Right lobe of liver (tissue), 6 donors: ENCODE measurements at regions not wholly inside any gene's neighbourhood (a gene's known extent, or its start where the extent isn't known, plus 50 kb on each side); places are given as distances from the start of the nearest gene placed in this dataset.

ENCODE experiments used
- ATAC-seq, 4 donors: fragments of 200-7000 bp; cut with Tn5 transposase; one replicate each; pipeline ENCODE4 v1.9.1; 2020; ENCODE audit warnings: mild to moderate bottlenecking in 4 of 4, moderate library complexity in 4 of 4
- DNase-seq, 3 donors: peaks; one replicate each; pipeline ENCODE4 v3.0.0-alpha.2; 2020
- H3K27ac ChIP-seq, 3 donors: fragments of 200-600 bp; one replicate each; pipeline ENCODE4 v1.8.0; 2022
- H3K27me3 ChIP-seq, 2 donors: fragments of 200-600 bp; one replicate each; pipeline ENCODE4 v1.8.0; 2022
- H3K36me3 ChIP-seq, 4 donors: fragments of 200-600 bp; sonication (generic) in 1 of 4; one replicate each; pipeline versions ENCODE4 v1.5.1 to v1.8.0; 2017 to 2022; ENCODE audit warnings: control low read depth in 1 of 4
- H3K4me1 ChIP-seq, 4 donors: fragments of 200-600 bp; sonication (generic) in 1 of 4; one replicate each; pipeline versions ENCODE4 v1.5.1 to v1.8.0; 2017 to 2022; ENCODE audit warnings: control low read depth in 1 of 4
- H3K4me3 ChIP-seq, 3 donors: fragments of 200-600 bp; one replicate each; pipeline ENCODE4 v1.8.0; 2022
- H3K9me3 ChIP-seq, 4 donors: fragments of 200-600 bp; sonication (generic) in 1 of 4; one replicate each; pipeline versions ENCODE4 v1.5.1 to v1.8.0; 2017 to 2022; ENCODE audit warnings: control low read depth in 1 of 4
- POLR2A ChIP-seq: fragments of 450-650 bp; IDR thresholded peaks from one replicate; pipeline ENCODE4 v1.6.1; 2017; ENCODE audit warnings: antibody characterized with exemption, mild to moderate bottlenecking
- WGBS: methylation state at CpG from one replicate; pipeline ENCODE4 v1.1.6; 2018; ENCODE audit warnings: low coverage, low lambda C conversion rate; ENCODE audit not compliant: insufficient coverage; ENCODE audit errors: missing lambda C conversion rate; 5-methylcytosine and 5-hydroxymethylcytosine counted together
- intact Hi-C, 2 donors: fragments of 100-400 bp; cut with DNase I; formaldehyde crosslinking; loops; one replicate each; pipeline versions ENCODE4 v1.11.2 to v1.14.1; 2022
- TF ChIP-seq, protein P1 (sequence below), 4 donors: fragments of 200-600 bp in 3 of 4; fragments of 450-650 bp in 1 of 4; IDR thresholded peaks; one replicate each; pipeline versions ENCODE4 v1.5.1 to v1.8.0; 2016 to 2022; ENCODE audit warnings: antibody characterized with exemption in 4 of 4, mild to moderate bottlenecking in 2 of 4
- donor health status: DM: no; HTN: yes; CAD: no.
- donor health status: DM: no; HTN: no; CAD: no.
- donor health status: DM: no; HTN: no; CAD: no.
- donor health status: DM: no; HTN: yes; CAD: no.
- donor health status: DM: no; HTN: yes; CAD: no.

DNA sequence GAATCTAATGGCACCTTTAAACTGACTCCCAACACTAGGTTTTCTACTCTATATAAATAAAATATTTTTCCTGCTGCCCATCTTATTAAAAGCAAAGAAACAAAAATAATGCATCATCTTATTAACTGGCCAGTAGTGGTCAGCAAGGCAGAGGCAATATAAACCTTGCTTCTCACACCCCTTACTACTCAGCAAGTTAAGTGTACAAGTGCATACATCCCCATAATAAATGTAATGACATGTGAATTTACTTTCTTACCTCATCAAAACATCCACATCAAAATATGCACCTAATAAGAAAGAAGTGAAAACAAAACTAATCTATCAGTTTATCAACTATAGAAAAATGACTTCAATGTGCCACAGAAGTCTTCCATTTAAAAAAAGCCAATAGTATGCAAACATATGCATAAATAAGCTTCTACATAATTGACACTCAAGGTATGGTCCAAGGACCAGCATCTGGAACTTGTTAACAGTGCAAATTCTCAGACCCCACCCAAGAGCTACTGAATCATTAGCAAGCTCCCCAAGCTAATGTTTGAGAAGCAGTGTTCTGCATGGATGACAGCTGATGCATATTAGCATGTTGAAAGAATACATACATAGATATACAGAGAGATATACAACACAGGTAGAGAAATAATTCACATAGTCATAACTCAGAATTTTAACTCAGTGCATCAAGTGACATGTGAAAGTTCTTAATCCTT lies 182.7 kb downstream of the C7orf25 start:
- no peak overlapping the region for H3K4me3 ChIP-seq
- ATAC-seq = no peak
- H3K4me1 ChIP-seq = no peaks in the 10 kb centered on the region
- H3K27me3 ChIP-seq = no peaks in the 10 kb centered on the region
- intact Hi-C loops = no loop called here
- H3K36me3 ChIP-seq = no peaks in the 10 kb centered on the region
- H3K9me3 ChIP-seq = no peaks in the 10 kb centered on the region
- TF ChIP-seq, protein P1, sequence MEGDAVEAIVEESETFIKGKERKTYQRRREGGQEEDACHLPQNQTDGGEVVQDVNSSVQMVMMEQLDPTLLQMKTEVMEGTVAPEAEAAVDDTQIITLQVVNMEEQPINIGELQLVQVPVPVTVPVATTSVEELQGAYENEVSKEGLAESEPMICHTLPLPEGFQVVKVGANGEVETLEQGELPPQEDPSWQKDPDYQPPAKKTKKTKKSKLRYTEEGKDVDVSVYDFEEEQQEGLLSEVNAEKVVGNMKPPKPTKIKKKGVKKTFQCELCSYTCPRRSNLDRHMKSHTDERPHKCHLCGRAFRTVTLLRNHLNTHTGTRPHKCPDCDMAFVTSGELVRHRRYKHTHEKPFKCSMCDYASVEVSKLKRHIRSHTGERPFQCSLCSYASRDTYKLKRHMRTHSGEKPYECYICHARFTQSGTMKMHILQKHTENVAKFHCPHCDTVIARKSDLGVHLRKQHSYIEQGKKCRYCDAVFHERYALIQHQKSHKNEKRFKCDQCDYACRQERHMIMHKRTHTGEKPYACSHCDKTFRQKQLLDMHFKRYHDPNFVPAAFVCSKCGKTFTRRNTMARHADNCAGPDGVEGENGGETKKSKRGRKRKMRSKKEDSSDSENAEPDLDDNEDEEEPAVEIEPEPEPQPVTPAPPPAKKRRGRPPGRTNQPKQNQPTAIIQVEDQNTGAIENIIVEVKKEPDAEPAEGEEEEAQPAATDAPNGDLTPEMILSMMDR (IDR thresholded peaks at IDR 0.05) = no peak
- TF ChIP-seq POLR2A = no peak
- DNase-seq = no peak
- no peak overlapping the region for H3K27ac ChIP-seq

DNA sequence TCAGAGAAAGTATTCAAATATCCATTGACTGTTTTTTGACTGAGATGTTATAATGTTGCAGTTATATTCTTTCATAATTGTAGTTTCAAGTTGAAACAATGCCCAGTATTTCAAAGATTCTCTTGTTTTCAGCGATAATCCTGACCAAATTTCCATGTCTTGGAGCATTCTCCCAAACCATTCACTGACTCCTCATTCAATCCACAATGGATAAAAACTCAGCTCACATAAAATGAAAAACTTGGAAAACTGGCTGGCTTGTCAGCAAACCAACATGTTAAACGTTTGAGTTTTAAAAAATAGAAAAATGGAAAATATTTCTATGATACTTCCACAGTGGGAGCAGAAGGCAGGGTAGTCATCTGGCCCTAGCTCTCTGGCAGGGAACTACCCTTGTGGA lies 184.4 kb downstream of the C7orf25 start:
- Histone ChIP-seq H3K9me3 (no peaks in the 10 kb centered on the region), H3K4me3 (no peak overlapping the region), H3K36me3 (no peaks in the 10 kb centered on the region), H3K27me3 (no peaks in the 10 kb centered on the region), H3K4me1 (no peaks in the 10 kb centered on the region), H3K27ac (no peak overlapping the region)
- ATAC-seq = no peak
- no peak for TF ChIP-seq POLR2A
- TF ChIP-seq, protein P1 (IDR thresholded peaks at IDR 0.05) = no peak
- 47% methylated on average over 2 of the region's 2 CpGs for WGBS
- intact Hi-C loops = no loop called here
- no peak for DNase-seq

DNA sequence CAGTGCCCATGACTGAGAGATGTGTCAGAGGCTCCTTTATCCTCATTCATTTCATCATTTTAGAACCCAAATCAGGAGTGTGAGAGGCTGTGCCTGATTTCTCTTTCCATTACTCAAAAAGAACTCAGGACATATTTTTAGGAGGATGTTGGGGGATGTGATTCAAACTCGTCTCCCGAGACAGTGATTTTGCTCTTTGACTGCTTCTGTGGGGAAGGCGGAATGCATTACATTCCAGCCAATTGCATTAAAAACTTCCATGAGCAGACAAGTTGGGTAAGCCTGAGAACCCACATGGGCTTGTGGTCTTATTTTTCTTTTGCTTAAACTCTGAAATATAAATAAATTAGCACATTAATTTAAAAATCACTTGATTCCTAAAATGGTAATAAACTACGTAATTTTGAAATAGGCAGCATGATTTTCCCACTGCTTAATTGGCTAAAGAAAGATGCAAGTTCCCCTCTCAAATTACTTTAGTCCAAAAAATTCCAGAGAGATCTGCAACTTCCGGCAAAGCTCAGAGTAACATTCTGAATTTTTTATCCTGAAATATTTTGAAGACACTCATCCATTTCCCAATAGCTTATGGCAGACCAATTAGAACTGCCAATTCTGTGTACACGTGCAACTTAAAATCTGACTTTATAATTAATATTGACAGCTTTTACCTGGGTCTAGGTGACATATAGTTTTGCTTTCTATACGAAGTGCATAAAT lies 185.6 kb downstream of the C7orf25 start:
- Histone ChIP-seq H3K9me3 (no peaks in the 10 kb centered on the region), H3K4me3 (no peak overlapping the region), H3K27me3 (no peaks in the 10 kb centered on the region), H3K36me3 (no peaks in the 10 kb centered on the region), H3K27ac (no peak overlapping the region), H3K4me1 (no peaks in the 10 kb centered on the region)
- intact Hi-C loops = no loop called here
- DNase-seq (no peak), ATAC-seq (no peak)
- WGBS = 47% methylated on average over 7 of the region's 7 CpGs
- no peak for TF ChIP-seq POLR2A
- TF ChIP-seq, protein P1 (IDR thresholded peaks at IDR 0.05) = no peak

DNA sequence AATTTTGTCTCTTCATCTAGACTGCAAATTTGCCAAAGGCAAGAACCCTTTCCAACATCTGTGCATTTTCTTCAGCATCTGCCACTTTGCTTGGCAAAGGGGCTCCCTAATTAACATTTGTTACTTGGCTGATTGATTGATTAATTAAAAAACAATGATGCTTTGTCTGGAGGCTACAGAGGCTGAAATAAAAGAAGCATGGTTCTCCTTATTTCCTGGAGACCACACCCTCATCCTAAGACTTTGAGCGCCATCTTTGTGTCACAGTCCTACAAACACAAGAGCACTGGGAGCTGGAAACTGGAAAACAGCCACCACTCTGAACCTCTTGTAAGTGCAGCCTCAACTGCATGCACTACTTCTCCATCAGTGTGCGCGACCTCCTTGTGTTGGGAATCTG lies 189.2 kb downstream of the C7orf25 start:
- no peak overlapping the region for H3K4me3 ChIP-seq
- 94% methylated on average over 3 of the region's 3 CpGs for WGBS
- no peaks in the 10 kb centered on the region for H3K27me3 ChIP-seq
- no peaks in the 10 kb centered on the region for H3K4me1 ChIP-seq
- DNase-seq (no peak), ATAC-seq (no peak)
- TF ChIP-seq, protein P1 (IDR thresholded peaks at IDR 0.05) = no peak
- no peak for TF ChIP-seq POLR2A
- intact Hi-C loops = no loop called here
- no peaks in the 10 kb centered on the region for H3K36me3 ChIP-seq
- no peaks in the 10 kb centered on the region for H3K9me3 ChIP-seq
- H3K27ac ChIP-seq = no peak overlapping the region
